Activated B cell treated with CpG ODN at 0.5 μM for 24 hours (primary cell): ENCODE measurements at regions not wholly inside any gene's neighbourhood (a gene's known extent, or its start where the extent isn't known, plus 50 kb on each side); places are given as distances from the start of the nearest gene placed in this dataset.

ENCODE experiments used
- ATAC-seq: fragments of 200-7000 bp; cut with Tn5 transposase; one replicate; pipeline ENCODE4 v1.10.0; 2021; ENCODE audit warnings: low read depth, mild to moderate bottlenecking, moderate library complexity
- CTCF ChIA-PET: fragments of 350-600 bp; sonication (Branson Sonifier 250); formaldehyde crosslinking; loops from one replicate; lab custom pipeline; 2021; ENCODE audit warnings: antibody characterized with exemption; lab: Charles Lee
- POLR2A ChIA-PET: fragments of 350-600 bp; sonication (Branson Sonifier 250); formaldehyde crosslinking; loops from one replicate; lab custom pipeline; 2021; ENCODE audit warnings: antibody characterized with exemption; lab: Charles Lee
- DNase-seq: peaks from one replicate; pipeline ENCODE4 v3.0.0; 2022
- H3K27ac Mint-ChIP-seq: one replicate; pipeline ENCODE4 v1.8.0; 2020; ENCODE audit warnings: mixed read lengths
- H3K27me3 Mint-ChIP-seq: one replicate; pipeline ENCODE4 v1.8.0; 2021; ENCODE audit warnings: mixed read lengths
- H3K36me3 Mint-ChIP-seq: one replicate; pipeline ENCODE4 v1.8.0; 2021; ENCODE audit warnings: low read depth, mixed read lengths
- H3K4me1 Mint-ChIP-seq: one replicate; pipeline ENCODE4 v1.8.0; 2021; ENCODE audit warnings: mixed read lengths
- H3K4me3 Mint-ChIP-seq: one replicate; pipeline ENCODE4 v1.8.0; 2020; ENCODE audit warnings: mild to moderate bottlenecking, mixed read lengths
- H3K9me3 Mint-ChIP-seq: one replicate; pipeline ENCODE4 v1.8.0; 2020; ENCODE audit warnings: mixed read lengths
- CTCF ChIP-seq: fragments of 200-600 bp; IDR thresholded peaks from one replicate; pipeline ENCODE4 v1.8.0; 2022; ENCODE audit warnings: antibody characterized with exemption, mild to moderate bottlenecking
- intact Hi-C: fragments of 100-400 bp; cut with micrococcal nuclease; formaldehyde crosslinking; loops from one replicate; pipeline ENCODE4 v1.15.1; 2024

- intact Hi-C loops, result no loop called here
- DNase-seq (no peak), ATAC-seq (no peak)
- ChIA-PET CTCF (no interaction called here), POLR2A (no interaction called here)
- H3K4me1 Mint-ChIP-seq, result no peaks in the 10 kb centered on the region
- no peak overlapping the region for H3K4me3 Mint-ChIP-seq
- no peaks in the 10 kb centered on the region for H3K36me3 Mint-ChIP-seq
- no peaks in the 10 kb centered on the region for H3K9me3 Mint-ChIP-seq
- H3K27me3 Mint-ChIP-seq, result peaks cover 18% of the 10 kb centered on the region
- no peak for TF ChIP-seq CTCF
- H3K27ac Mint-ChIP-seq, result no peak overlapping the region
Measured at GRCh38 chr4:3829211-3829955, 63.2 kb downstream of the ADRA2C start.

GRCh38 chr4:3829956-3830773, 64.0 kb downstream of the ADRA2C start:
- Mint-ChIP-seq H3K4me1 (no peaks in the 10 kb centered on the region), H3K36me3 (no peaks in the 10 kb centered on the region), H3K4me3 (no peak overlapping the region), H3K9me3 (no peaks in the 10 kb centered on the region), H3K27ac (no peak overlapping the region), H3K27me3 (peaks cover 22% of the 10 kb centered on the region)
- ChIA-PET CTCF (no interaction called here), POLR2A (no interaction called here)
- ATAC-seq (no peak), DNase-seq (no peak)
- no peak for TF ChIP-seq CTCF
- intact Hi-C loops, result no loop called here

- Mint-ChIP-seq H3K27ac (no peak overlapping the region), H3K36me3 (no peaks in the 10 kb centered on the region), H3K9me3 (no peaks in the 10 kb centered on the region), H3K4me1 (no peaks in the 10 kb centered on the region), H3K4me3 (no peak overlapping the region), H3K27me3 (peaks cover 27% of the 10 kb centered on the region)
- intact Hi-C loops, result no loop called here
- no peak for ATAC-seq
- DNase-seq, result no peak
- no peak for TF ChIP-seq CTCF
- CTCF ChIA-PET, result no interaction called here
- POLR2A ChIA-PET, result no interaction called here
Measured at GRCh38 chr4:3830774-3831528, 64.8 kb downstream of the ADRA2C start.

- Mint-ChIP-seq H3K9me3 (no peaks in the 10 kb centered on the region), H3K27me3 (peaks cover 29% of the 10 kb centered on the region), H3K4me3 (no peak overlapping the region), H3K4me1 (no peaks in the 10 kb centered on the region), H3K36me3 (no peaks in the 10 kb centered on the region), H3K27ac (no peak overlapping the region)
- DNase-seq (no peak), ATAC-seq (no peak)
- POLR2A ChIA-PET, result no interaction called here
- no peak for TF ChIP-seq CTCF
- CTCF ChIA-PET, result no interaction called here
- intact Hi-C loops, result no loop called here
Measured at GRCh38 chr4:3831529-3832150, 65.5 kb downstream of the ADRA2C start.
